IMR-90 (cell line): ENCODE measurements at regions not wholly inside any gene's neighbourhood (a gene's known extent, or its start where the extent isn't known, plus 50 kb on each side); places are given as distances from the start of the nearest gene placed in this dataset.

Experiments used
- BHLHE40 ChIP-seq: fragments of 150-350 bp; IDR thresholded peaks from 2 replicates; pipeline ENCODE4 v1.6.1; 2016; ENCODE audit warnings: mild to moderate bottlenecking, low read depth, low read length
- CEBPB ChIP-seq: IDR thresholded peaks from 2 replicates; pipeline ENCODE4 v1.6.1; 2012; ENCODE audit warnings: low read depth, low read length, improper control_type of control experiment
- FOS ChIP-seq: fragments of 150-350 bp; IDR thresholded peaks from 2 replicates; pipeline ENCODE4 v1.6.1; 2016; ENCODE audit warnings: low read depth, low read length
- MAFK ChIP-seq: IDR thresholded peaks from 2 replicates; pipeline ENCODE4 v1.6.1; 2012; ENCODE audit warnings: low read depth, low read length, improper control_type of control experiment
- MXI1 ChIP-seq: IDR thresholded peaks from 2 replicates; pipeline ENCODE4 v1.6.1; 2012; ENCODE audit warnings: low read depth, mild to moderate bottlenecking, low read length, moderate library complexity, borderline replicate concordance
- NFE2L2 ChIP-seq: fragments of 150-350 bp; IDR thresholded peaks from 2 replicates; pipeline ENCODE4 v1.6.1; 2016; ENCODE audit warnings: low read depth, mild to moderate bottlenecking, low read length
- POLR2A ChIP-seq: IDR thresholded peaks from 2 replicates; pipeline ENCODE4 v1.6.1; 2012; ENCODE audit warnings: mild to moderate bottlenecking, low read depth, low read length
- RAD21 ChIP-seq: IDR thresholded peaks from 2 replicates; pipeline ENCODE4 v1.6.1; 2012; ENCODE audit warnings: low read length, improper control_type of control experiment
- RCOR1 ChIP-seq: IDR thresholded peaks from 2 replicates; pipeline ENCODE4 v1.6.1; 2012; ENCODE audit warnings: mild to moderate bottlenecking, low read length, improper control_type of control experiment; ENCODE audit not compliant: insufficient replicate concordance
- RFX5 ChIP-seq: IDR thresholded peaks from 2 replicates; pipeline ENCODE4 v1.8.0; 2012; ENCODE audit warnings: low read depth, mild to moderate bottlenecking, low read length, moderate library complexity
- SMC3 ChIP-seq: fragments of 150-350 bp; IDR thresholded peaks from 2 replicates; pipeline ENCODE4 v1.6.1; 2016; ENCODE audit warnings: low read depth, mild to moderate bottlenecking, antibody characterized with exemption, low read length, moderate library complexity
- TF ChIP-seq, protein P1 (sequence below): conservative IDR thresholded peaks from 2 replicates; pipeline ENCODE4 v1.5.1; 2012; ENCODE audit warnings: mild to moderate bottlenecking, low read depth, low read length, improper control_type of control experiment
- TF ChIP-seq, protein P2 (sequence below): fragments of 150-350 bp; IDR thresholded peaks from 2 replicates; pipeline ENCODE4 v1.6.1; 2016; ENCODE audit warnings: low read depth, mild to moderate bottlenecking, low read length, moderate library complexity, borderline replicate concordance
- TF ChIP-seq, protein P3 (sequence below): fragments of 150-350 bp; IDR thresholded peaks from 2 replicates; pipeline ENCODE4 v1.6.1; 2017; ENCODE audit warnings: mild to moderate bottlenecking, antibody characterized with exemption, low read length, low read depth

DNA sequence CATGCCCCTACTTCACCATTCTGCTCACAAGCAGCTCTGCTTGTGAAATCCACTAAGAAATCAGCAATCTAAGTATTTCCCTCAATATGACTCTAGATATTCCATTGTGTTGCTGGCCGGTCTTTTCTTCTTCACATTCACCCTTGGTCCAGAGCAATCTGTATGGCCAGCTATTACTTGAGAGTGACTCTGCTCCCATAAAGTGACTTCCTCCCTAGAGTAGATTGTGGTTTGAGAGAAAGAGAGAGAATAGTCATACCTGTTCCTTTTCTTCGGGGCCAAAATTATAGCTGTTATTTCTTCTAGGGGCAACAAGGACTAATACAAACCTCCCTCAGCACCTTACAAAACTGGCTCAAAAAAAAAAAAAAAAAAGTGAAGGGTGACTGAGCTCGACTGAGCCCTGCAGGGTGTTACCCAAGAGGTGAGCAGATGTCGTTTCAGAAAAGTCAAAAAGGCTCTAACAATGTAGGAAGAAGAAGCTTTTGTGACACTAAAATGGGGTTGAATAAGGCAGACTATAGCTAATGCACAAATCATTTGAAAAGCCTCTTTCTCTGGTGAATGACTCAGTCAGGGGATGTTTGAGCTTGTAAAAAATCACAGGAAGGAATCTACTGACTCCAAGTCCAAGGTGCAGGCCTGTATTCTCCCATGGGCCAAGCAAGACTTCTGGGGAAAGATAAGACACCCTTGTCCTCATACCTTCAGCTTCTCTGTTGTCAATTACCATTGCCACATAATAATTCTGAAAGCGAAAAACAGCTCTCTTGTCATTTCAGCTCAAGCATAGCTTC lies 161.0 kb upstream of the SLC24A5 start:
- TF ChIP-seq, protein P1, sequence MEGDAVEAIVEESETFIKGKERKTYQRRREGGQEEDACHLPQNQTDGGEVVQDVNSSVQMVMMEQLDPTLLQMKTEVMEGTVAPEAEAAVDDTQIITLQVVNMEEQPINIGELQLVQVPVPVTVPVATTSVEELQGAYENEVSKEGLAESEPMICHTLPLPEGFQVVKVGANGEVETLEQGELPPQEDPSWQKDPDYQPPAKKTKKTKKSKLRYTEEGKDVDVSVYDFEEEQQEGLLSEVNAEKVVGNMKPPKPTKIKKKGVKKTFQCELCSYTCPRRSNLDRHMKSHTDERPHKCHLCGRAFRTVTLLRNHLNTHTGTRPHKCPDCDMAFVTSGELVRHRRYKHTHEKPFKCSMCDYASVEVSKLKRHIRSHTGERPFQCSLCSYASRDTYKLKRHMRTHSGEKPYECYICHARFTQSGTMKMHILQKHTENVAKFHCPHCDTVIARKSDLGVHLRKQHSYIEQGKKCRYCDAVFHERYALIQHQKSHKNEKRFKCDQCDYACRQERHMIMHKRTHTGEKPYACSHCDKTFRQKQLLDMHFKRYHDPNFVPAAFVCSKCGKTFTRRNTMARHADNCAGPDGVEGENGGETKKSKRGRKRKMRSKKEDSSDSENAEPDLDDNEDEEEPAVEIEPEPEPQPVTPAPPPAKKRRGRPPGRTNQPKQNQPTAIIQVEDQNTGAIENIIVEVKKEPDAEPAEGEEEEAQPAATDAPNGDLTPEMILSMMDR = no peak
- no peak for TF ChIP-seq SMC3
- no peak for TF ChIP-seq CEBPB
- TF ChIP-seq POLR2A = no peak
- no peak for TF ChIP-seq RCOR1
- TF ChIP-seq, protein P2, sequence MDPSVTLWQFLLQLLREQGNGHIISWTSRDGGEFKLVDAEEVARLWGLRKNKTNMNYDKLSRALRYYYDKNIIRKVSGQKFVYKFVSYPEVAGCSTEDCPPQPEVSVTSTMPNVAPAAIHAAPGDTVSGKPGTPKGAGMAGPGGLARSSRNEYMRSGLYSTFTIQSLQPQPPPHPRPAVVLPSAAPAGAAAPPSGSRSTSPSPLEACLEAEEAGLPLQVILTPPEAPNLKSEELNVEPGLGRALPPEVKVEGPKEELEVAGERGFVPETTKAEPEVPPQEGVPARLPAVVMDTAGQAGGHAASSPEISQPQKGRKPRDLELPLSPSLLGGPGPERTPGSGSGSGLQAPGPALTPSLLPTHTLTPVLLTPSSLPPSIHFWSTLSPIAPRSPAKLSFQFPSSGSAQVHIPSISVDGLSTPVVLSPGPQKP = no peak
- TF ChIP-seq RFX5 = no peak
- no peak for TF ChIP-seq MXI1
- no peak for TF ChIP-seq RAD21
- no peak for TF ChIP-seq BHLHE40
- TF ChIP-seq, protein P3, sequence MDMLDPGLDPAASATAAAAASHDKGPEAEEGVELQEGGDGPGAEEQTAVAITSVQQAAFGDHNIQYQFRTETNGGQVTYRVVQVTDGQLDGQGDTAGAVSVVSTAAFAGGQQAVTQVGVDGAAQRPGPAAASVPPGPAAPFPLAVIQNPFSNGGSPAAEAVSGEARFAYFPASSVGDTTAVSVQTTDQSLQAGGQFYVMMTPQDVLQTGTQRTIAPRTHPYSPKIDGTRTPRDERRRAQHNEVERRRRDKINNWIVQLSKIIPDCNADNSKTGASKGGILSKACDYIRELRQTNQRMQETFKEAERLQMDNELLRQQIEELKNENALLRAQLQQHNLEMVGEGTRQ = no peak
- no peak for TF ChIP-seq NFE2L2
- TF ChIP-seq FOS = no peak
- no peak for TF ChIP-seq MAFK
